Right renal cortex interstitium (tissue), 3 donors: ENCODE measurements at regions not wholly inside any gene's neighbourhood (a gene's known extent, or its start where the extent isn't known, plus 50 kb on each side); places are given as distances from the start of the nearest gene placed in this dataset.
"Not testable (repeated sequence)": the region's sequence is repeated elsewhere in the genome, so short reads cannot be mapped to it uniquely, and the experiment has no call there.

ENCODE experiments used
- DNase-seq, 3 donors: peaks; one replicate each; pipeline ENCODE4 v3.0.0-alpha.2; 2013; ENCODE audit warnings: low read depth in 3 of 3, low spot score in 2 of 3

GRCh38 chrX:1894740-1895139 is 279.9 kb downstream of the ASMT start:
- no peak for DNase-seq

GRCh38 chrX:1895583-1895982 is 280.7 kb downstream of the ASMT start:
- no peak for DNase-seq

GRCh38 chrX:1899841-1900240 is 285.0 kb downstream of the ASMT start:
- no peak for DNase-seq

GRCh38 chrX:1902901-1903235 is 288.0 kb downstream of the ASMT start:
- no peak for DNase-seq

GRCh38 chrX:1903236-1903935 is 288.5 kb downstream of the ASMT start:
- DNase-seq, result no peak

- DNase-seq, result no peak
Measured at GRCh38 chrX:1904663-1905218, 289.9 kb downstream of the ASMT start.

- DNase-seq, result no peak
Measured at GRCh38 chrX:1906028-1906427, 291.2 kb downstream of the ASMT start.

- DNase-seq, result not testable (repeated sequence)
Measured at GRCh38 chrX:1908996-1909395, 294.1 kb downstream of the ASMT start.

GRCh38 chrX:1909419-1910206 is 294.8 kb downstream of the ASMT start:
- DNase-seq, result no peak

- no peak for DNase-seq
Measured at GRCh38 chrX:1910207-1910470, 295.3 kb downstream of the ASMT start.

- no peak for DNase-seq
Measured at GRCh38 chrX:1911401-1912128, 296.7 kb downstream of the ASMT start.

GRCh38 chrX:1912193-1912592 is 297.3 kb downstream of the ASMT start:
- no peak for DNase-seq

- DNase-seq, result no peak
Measured at GRCh38 chrX:1914606-1915365, 299.9 kb downstream of the ASMT start.

- DNase-seq, result no peak
Measured at GRCh38 chrX:1918780-1919179, 303.9 kb downstream of the ASMT start.

GRCh38 chrX:1925053-1925481 is 310.2 kb downstream of the ASMT start:
- DNase-seq, result no peak

GRCh38 chrX:1928805-1929204 is 313.9 kb downstream of the ASMT start:
- no peak for DNase-seq

GRCh38 chrX:1932231-1932630 is 317.4 kb downstream of the ASMT start:
- DNase-seq, result no peak

GRCh38 chrX:1933964-1934363 is 319.1 kb downstream of the ASMT start:
- DNase-seq, result no peak

GRCh38 chrX:1935805-1936204 is 320.9 kb downstream of the ASMT start:
- DNase-seq, result no peak

GRCh38 chrX:1938190-1938589 is 323.3 kb downstream of the ASMT start:
- no peak for DNase-seq

GRCh38 chrX:1941321-1941720 is 326.5 kb downstream of the ASMT start:
- no peak for DNase-seq
